ENCODE measurements at regions not wholly inside any gene's neighbourhood (a gene's known extent, or its start where the extent isn't known, plus 50 kb on each side); places are given as distances from the start of the nearest gene placed in this dataset.

DNA sequence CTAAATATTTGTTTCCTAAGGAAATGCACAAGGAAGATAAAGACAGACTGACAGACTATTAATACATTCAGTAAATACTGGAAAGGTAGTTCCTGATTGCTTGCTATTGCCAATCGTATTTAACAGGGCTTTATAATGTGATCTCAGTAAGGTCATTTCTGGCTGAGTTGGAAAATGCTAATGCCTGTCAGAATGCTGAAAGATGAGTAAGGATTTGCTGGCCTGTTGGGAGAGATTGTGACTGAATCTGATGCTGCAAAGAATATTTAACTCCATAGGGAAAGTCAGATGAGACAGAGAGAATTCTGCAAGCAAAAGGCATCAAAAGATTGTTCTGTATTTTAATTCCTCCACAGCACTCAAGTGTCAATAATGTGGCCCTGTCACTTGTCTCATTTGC is 169.0 kb downstream of the BEND2 start:
- TF ChIP-seq CTCF (IDR thresholded peaks at IDR 0.05) (no peak), POLR2AphosphoS5 (IDR thresholded peaks at IDR 0.05) (no peak), POLR2A (IDR thresholded peaks at IDR 0.05) (no peak), EP300 (IDR thresholded peaks at IDR 0.05; ENCODE audit: low read depth) (no peak)
